Prostate gland (tissue), 2 donors: ENCODE measurements at regions not wholly inside any gene's neighbourhood (a gene's known extent, or its start where the extent isn't known, plus 50 kb on each side); places are given as distances from the start of the nearest gene placed in this dataset.

ENCODE experiments used
- CTCF ChIP-seq, 4 experiments: fragments of 200-600 bp in 2 of 4; fragments of 450-650 bp in 2 of 4; sonication (generic) in 2 of 4; IDR thresholded peaks; 1 replicate in 3 of 4; 2 replicates in 1 of 4; pipeline ENCODE4 v1.5.1; 2016 to 2019; ENCODE audit warnings: antibody characterized with exemption in 4 of 4, mild to moderate bottlenecking in 2 of 4, moderate library complexity in 2 of 4
- POLR2A ChIP-seq: fragments of 450-650 bp; IDR thresholded peaks from one replicate; pipeline ENCODE4 v1.6.1; 2016; ENCODE audit warnings: antibody characterized with exemption, mild to moderate bottlenecking
- POLR2AphosphoS5 ChIP-seq: sonication (generic); formaldehyde crosslinking; IDR thresholded peaks from one replicate; pipeline ENCODE4 v1.6.1; 2017; ENCODE audit warnings: antibody characterized with exemption

- TF ChIP-seq CTCF (IDR thresholded peaks at IDR 0.05) (no peak), POLR2A (no peak), POLR2AphosphoS5 (no peak)
Measured at GRCh38 chr20:22412977-22413868, 171.1 kb downstream of the FOXA2 start.
